GM12864 (cell line): ENCODE measurements at regions not wholly inside any gene's neighbourhood (a gene's known extent, or its start where the extent isn't known, plus 50 kb on each side); places are given as distances from the start of the nearest gene placed in this dataset.
"Not testable (repeated sequence)": the region's sequence is repeated elsewhere in the genome, so short reads cannot be mapped to it uniquely, and the experiment has no call there.

Source experiments
- DNase-seq: peaks from one replicate; pipeline ENCODE4 v3.0.0-alpha.2; 2011; ENCODE audit warnings: low read depth
- H3K4me3 ChIP-seq: 2 replicates; pipeline ENCODE4 v1.5.1; 2011; ENCODE audit warnings: mild to moderate bottlenecking, low read depth, low read length, control low read depth
- CTCF ChIP-seq: IDR thresholded peaks from 2 replicates; pipeline ENCODE4 v1.5.1; 2011; ENCODE audit warnings: low read depth, mild to moderate bottlenecking, moderate library complexity, low read length, control low read depth, inconsistent platforms; ENCODE audit errors: missing control alignments

GRCh38 chr12:102326982-102327381, 129.3 kb upstream of the PMCH start:
- H3K4me3 ChIP-seq: no peak overlapping the region
- DNase-seq: no peak
- TF ChIP-seq CTCF: no peak

DNA sequence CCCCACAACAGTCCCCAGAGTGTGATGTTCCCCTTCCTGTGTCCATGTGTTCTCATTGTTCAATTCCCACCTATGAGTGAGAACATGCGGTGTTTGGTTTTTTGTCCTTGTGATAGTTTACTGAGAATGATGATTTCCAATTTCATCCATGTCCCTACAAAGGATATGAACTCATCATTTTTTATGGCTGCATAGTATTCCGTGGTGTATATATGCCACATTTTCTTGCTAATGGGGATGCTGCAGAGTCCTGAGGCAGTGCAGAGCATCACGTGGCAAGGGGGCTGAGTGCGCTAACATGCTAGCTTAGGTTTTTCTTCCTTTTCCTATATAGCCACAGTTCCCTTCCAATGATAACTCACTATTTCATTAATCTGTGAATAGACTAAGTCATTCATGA, 127.5 kb upstream of the PMCH start:
- not testable (repeated sequence) for H3K4me3 ChIP-seq, DNase-seq

- no peak overlapping the region for H3K4me3 ChIP-seq
- no peak for TF ChIP-seq CTCF
- DNase-seq: no peak
Measured at GRCh38 chr12:102323799-102324198, 126.2 kb upstream of the PMCH start.

GRCh38 chr12:102322254-102322653, 124.6 kb upstream of the PMCH start:
- H3K4me3 ChIP-seq: no peak overlapping the region
- no peak for DNase-seq
- TF ChIP-seq CTCF: no peak

GRCh38 chr12:102321305-102322082, 123.9 kb upstream of the PMCH start:
- no peak for DNase-seq
- TF ChIP-seq CTCF: no peak
- H3K4me3 ChIP-seq: no peak overlapping the region

GRCh38 chr12:102317155-102317554, 119.5 kb upstream of the PMCH start:
- no peak for TF ChIP-seq CTCF
- no peak for DNase-seq
- no peak overlapping the region for H3K4me3 ChIP-seq

DNA sequence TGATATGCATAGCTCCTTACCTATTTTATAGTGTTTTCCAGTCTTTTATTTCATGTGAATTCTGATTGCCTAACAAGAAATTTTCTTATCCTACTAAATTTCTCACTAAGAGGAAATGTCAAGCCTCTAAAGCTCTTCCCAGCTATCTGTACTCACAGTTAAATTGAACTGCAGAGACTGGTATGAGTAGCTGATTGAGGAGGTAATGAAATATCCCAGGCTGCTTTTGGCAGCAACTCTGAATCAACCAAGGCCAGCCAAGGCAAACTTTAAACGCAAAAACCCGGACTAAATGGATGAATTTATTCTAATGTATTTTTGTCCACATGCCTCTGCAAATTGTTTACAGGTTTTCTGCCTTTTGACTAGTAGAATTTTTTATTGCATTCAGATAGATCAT, 119.1 kb upstream of the PMCH start:
- no peak for DNase-seq
- H3K4me3 ChIP-seq: no peak overlapping the region
- no peak for TF ChIP-seq CTCF
